GM18909 (cell line): ENCODE measurements at regions not wholly inside any gene's neighbourhood (a gene's known extent, or its start where the extent isn't known, plus 50 kb on each side); places are given as distances from the start of the nearest gene placed in this dataset.

Experiments
- ATAC-seq: cut with Tn5 transposase; IDR thresholded peaks from one replicate; pipeline ENCODE4 v1.9.1; 2021; ENCODE audit warnings: mild to moderate bottlenecking; ENCODE audit not compliant: unreplicated experiment, poor library complexity

- no peak for ATAC-seq
These were observed 211.7 kb downstream of the SP3 start for GRCh38 chr2:173753441-173753840.

- ATAC-seq: no peak
These were observed 211.0 kb downstream of the SP3 start for GRCh38 chr2:173754165-173754564.

GRCh38 chr2:173754837-173755236, 210.3 kb downstream of the SP3 start:
- ATAC-seq: no peak

DNA sequence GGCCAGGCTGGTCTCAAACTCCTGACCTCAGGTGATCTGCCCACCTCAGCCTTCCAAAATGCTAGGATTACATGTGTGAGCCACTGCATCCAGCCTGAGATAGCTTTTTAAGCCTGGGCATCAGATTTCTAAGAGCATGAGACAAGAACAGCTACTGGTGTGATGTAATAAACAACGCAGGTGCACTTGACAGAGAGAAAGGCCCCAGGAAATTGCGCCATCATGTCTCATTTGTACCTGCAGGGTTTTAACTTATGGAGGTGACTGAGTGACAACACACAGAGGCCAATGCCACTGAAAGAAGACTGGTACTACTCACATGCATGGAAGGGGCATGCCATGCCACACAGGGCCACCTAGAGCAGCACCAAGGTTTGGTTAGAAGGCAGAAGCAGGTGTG, 209.4 kb downstream of the SP3 start:
- no peak for ATAC-seq

DNA sequence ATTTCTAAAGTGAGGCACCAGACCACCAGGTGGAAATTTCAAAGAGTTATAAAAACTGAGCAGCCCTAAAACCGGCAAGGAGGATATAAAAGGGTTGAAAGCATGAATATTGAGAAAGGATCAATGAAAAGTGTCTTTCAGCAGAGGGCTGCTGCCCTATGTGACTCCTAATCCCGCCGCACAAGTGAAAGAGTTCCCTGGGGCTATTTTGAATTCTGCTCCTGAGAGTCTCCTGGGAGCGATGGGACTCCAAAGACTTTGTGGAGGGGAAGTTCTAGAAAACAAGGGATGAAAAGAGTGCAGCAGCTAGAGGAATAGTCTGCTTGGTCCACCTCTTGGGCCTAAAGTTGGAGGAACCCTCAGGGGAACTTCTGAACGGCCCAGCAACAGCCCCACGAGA, 205.2 kb downstream of the SP3 start:
- ATAC-seq: no peak

GRCh38 chr2:173760553-173760952, 204.6 kb downstream of the SP3 start:
- ATAC-seq: no peak

DNA sequence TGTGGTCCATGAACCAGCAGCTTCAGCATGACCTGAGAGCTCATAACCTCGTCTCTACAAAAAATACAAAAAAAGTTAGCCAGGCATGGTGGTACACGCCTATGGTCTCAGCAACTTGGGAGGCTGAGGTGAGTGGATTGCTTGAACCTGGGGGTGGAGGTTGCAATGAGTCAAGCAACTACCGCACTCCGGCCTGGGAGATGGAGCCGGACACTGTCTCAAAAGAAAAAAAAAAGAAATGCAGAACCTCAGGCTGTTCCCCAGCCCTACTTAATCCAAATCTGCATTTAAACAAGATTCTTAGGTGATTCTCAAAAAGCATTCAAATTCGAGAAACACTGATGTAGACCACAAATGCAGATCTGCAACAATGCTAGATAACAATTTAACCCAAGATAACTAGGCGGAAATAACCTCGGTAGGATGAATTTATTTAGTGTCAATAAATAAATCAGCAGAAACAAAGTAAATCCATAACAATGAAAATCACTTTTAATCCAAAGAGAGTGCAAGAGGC, 203.5 kb downstream of the SP3 start:
- ATAC-seq: no peak

- ATAC-seq: no peak
These were observed 203.0 kb downstream of the SP3 start for GRCh38 chr2:173762221-173762620.

- no peak for ATAC-seq
These were observed 202.3 kb downstream of the SP3 start for GRCh38 chr2:173762864-173763263.

GRCh38 chr2:173763641-173764040, 201.5 kb downstream of the SP3 start:
- no peak for ATAC-seq

DNA sequence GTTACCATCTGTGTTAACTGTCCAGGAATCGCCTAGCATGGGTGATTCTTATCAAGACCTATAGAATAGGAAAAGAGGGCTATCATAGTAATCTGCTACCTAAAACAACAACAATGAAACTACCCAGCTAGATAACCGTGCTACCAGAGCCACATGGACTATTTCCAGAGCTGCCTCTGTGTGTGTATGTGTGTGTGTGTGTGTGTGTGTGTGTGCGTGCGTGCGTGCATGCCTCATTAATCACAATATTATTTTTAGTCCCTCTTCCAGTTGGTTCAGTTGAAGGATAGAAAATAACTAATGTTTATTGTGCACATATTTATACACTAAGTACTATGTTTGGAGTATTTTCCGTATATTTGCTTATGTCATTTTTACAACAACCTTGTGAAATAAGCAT, 201.1 kb downstream of the SP3 start:
- no peak for ATAC-seq

GRCh38 chr2:173766537-173767289, 198.5 kb downstream of the SP3 start:
- ATAC-seq: no peak

GRCh38 chr2:173770947-173771678, 194.1 kb downstream of the SP3 start:
- no peak for ATAC-seq

- ATAC-seq: no peak
These were observed 193.0 kb downstream of the SP3 start for GRCh38 chr2:173772205-173772604.

DNA sequence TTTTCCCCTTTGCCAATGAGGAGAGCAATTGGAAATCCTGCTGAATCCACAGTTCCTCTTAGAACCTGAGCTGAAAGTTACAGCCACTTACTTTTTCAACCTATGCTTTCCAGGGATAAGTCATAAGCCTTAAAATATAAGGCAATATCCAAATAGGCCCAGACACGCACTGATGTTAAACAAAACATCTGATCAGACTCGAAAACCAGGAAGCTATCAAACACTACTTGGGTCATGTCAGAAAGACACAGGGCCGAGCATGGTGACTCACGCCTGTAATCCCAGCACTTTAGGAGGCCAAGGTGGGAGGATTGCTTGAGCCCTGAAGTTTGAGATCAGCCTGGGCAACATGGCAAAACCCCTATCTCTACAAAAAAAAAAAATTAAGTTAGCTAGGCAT, 192.1 kb downstream of the SP3 start:
- ATAC-seq: no peak

- ATAC-seq: no peak
These were observed 189.7 kb downstream of the SP3 start for GRCh38 chr2:173775440-173775839.

GRCh38 chr2:173782681-173783080, 182.5 kb downstream of the SP3 start:
- no peak for ATAC-seq

- ATAC-seq: no peak
These were observed 181.8 kb downstream of the SP3 start for GRCh38 chr2:173783382-173783781.

DNA sequence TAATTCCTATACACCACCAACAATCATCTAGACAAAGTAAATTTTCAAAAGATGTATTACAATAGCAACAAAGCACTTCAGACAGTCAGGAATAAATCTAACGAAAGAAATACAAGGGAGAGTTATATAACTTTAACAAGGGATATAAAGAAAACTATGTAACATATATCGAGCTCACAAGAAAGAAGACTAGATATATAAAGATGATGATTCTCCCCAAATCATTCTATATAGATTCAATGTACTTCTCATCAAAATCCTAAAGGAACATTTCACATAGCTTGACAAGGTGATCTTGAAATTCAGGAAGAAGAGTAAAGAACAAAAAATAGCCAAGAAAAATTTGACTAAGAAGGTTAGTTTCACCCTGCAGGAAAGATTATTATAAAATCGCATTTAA, 179.4 kb downstream of the SP3 start:
- no peak for ATAC-seq

GRCh38 chr2:173791502-173791901, 173.7 kb downstream of the SP3 start:
- no peak for ATAC-seq

DNA sequence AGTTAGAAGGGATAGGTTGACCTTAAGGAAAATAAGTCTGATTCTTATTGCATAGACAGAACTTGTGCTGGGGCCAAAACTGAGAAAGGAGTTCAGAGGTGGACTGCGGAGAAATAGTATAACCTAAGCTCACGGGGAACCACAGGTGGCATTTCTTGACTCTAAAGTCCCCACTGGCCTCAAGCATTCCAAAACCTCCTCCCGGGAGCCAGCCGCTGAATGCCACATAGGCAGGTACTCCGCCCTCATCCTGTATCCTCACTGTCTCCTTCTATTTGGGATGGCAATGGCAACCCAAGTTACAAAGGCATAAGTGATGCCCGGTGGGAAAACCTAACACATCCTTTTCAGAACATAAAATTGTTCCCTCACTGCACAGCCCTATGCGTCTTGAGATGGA, 173.0 kb downstream of the SP3 start:
- no peak for ATAC-seq

GRCh38 chr2:173792741-173793140, 172.4 kb downstream of the SP3 start:
- no peak for ATAC-seq
